ENCODE measurements at regions not wholly inside any gene's neighbourhood (a gene's known extent, or its start where the extent isn't known, plus 50 kb on each side); places are given as distances from the start of the nearest gene placed in this dataset.
"Not testable (repeated sequence)": the region's sequence is repeated elsewhere in the genome, so short reads cannot be mapped to it uniquely, and the experiment has no call there.

DNA sequence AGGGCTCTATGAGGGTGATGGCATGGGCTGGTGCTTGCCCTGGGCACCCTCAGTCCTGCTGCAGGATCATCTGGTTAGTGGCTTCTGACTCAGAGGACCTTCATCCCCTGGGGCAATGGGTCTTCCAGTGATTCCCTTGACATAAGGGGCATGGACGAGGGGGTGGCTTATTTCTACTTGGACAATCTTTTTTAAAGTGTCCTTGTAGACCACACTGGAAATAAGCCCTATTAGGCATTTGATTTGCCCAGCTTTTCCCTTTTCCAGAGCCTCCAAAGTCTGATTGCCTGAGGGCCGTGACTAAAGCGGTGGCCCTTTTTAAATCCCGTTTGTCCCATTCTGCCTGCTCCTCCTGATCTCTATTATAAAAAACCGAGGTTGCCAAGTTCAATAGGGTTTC is 251.2 kb upstream of the CNR1 start:
- TF ChIP-seq, protein P1, sequence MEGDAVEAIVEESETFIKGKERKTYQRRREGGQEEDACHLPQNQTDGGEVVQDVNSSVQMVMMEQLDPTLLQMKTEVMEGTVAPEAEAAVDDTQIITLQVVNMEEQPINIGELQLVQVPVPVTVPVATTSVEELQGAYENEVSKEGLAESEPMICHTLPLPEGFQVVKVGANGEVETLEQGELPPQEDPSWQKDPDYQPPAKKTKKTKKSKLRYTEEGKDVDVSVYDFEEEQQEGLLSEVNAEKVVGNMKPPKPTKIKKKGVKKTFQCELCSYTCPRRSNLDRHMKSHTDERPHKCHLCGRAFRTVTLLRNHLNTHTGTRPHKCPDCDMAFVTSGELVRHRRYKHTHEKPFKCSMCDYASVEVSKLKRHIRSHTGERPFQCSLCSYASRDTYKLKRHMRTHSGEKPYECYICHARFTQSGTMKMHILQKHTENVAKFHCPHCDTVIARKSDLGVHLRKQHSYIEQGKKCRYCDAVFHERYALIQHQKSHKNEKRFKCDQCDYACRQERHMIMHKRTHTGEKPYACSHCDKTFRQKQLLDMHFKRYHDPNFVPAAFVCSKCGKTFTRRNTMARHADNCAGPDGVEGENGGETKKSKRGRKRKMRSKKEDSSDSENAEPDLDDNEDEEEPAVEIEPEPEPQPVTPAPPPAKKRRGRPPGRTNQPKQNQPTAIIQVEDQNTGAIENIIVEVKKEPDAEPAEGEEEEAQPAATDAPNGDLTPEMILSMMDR (IDR thresholded peaks at IDR 0.05; ENCODE audit: insufficient read depth, low read length): not testable (repeated sequence)
- not testable (repeated sequence) for TF ChIP-seq GABPA (IDR thresholded peaks at IDR 0.05; ENCODE audit: low read depth); POLR2AphosphoS5 (IDR thresholded peaks at IDR 0.05; ENCODE audit: low read depth); SPI1 (IDR thresholded peaks at IDR 0.05; ENCODE audit: borderline replicate concordance, low read depth)
- TF ChIP-seq, protein P2, sequence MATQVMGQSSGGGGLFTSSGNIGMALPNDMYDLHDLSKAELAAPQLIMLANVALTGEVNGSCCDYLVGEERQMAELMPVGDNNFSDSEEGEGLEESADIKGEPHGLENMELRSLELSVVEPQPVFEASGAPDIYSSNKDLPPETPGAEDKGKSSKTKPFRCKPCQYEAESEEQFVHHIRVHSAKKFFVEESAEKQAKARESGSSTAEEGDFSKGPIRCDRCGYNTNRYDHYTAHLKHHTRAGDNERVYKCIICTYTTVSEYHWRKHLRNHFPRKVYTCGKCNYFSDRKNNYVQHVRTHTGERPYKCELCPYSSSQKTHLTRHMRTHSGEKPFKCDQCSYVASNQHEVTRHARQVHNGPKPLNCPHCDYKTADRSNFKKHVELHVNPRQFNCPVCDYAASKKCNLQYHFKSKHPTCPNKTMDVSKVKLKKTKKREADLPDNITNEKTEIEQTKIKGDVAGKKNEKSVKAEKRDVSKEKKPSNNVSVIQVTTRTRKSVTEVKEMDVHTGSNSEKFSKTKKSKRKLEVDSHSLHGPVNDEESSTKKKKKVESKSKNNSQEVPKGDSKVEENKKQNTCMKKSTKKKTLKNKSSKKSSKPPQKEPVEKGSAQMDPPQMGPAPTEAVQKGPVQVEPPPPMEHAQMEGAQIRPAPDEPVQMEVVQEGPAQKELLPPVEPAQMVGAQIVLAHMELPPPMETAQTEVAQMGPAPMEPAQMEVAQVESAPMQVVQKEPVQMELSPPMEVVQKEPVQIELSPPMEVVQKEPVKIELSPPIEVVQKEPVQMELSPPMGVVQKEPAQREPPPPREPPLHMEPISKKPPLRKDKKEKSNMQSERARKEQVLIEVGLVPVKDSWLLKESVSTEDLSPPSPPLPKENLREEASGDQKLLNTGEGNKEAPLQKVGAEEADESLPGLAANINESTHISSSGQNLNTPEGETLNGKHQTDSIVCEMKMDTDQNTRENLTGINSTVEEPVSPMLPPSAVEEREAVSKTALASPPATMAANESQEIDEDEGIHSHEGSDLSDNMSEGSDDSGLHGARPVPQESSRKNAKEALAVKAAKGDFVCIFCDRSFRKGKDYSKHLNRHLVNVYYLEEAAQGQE (IDR thresholded peaks at IDR 0.05; ENCODE audit: insufficient replicate concordance, low read depth): not testable (repeated sequence)
